NCI-H748 treated with DMSO at 0.1 percent for 48 hours (cell line): ENCODE measurements at regions not wholly inside any gene's neighbourhood (a gene's known extent, or its start where the extent isn't known, plus 50 kb on each side); places are given as distances from the start of the nearest gene placed in this dataset.
"Not testable (repeated sequence)": the region's sequence is repeated elsewhere in the genome, so short reads cannot be mapped to it uniquely, and the experiment has no call there.

Experiments used
- DNase-seq: peaks from one replicate; lab custom pipeline; 2025; lab: John Stamatoyannopoulos, UW

- no peak for DNase-seq
These were observed 255.4 kb upstream of the IRF2BP2 start for GRCh38 chr1:234865171-234866006.

GRCh38 chr1:234864116-234864515 is 254.1 kb upstream of the IRF2BP2 start:
- no peak for DNase-seq

GRCh38 chr1:234863551-234863971 is 253.6 kb upstream of the IRF2BP2 start:
- no peak for DNase-seq

- no peak for DNase-seq
These were observed 253.1 kb upstream of the IRF2BP2 start for GRCh38 chr1:234862944-234863515.

GRCh38 chr1:234862360-234862943 is 252.5 kb upstream of the IRF2BP2 start:
- no peak for DNase-seq

- no peak for DNase-seq
These were observed 251.8 kb upstream of the IRF2BP2 start for GRCh38 chr1:234861761-234862160.

- DNase-seq, result no peak
These were observed 251.1 kb upstream of the IRF2BP2 start for GRCh38 chr1:234861024-234861620.

- no peak for DNase-seq
These were observed 248.7 kb upstream of the IRF2BP2 start for GRCh38 chr1:234858722-234859121.

GRCh38 chr1:234856845-234857245 is 246.9 kb upstream of the IRF2BP2 start:
- DNase-seq, result no peak

GRCh38 chr1:234855851-234856250 is 245.9 kb upstream of the IRF2BP2 start:
- DNase-seq, result no peak

GRCh38 chr1:234854645-234855039 is 244.7 kb upstream of the IRF2BP2 start:
- DNase-seq, result no peak

- no peak for DNase-seq
These were observed 244.1 kb upstream of the IRF2BP2 start for GRCh38 chr1:234853906-234854644.

- DNase-seq, result no peak
These were observed 242.7 kb upstream of the IRF2BP2 start for GRCh38 chr1:234852659-234853058.

GRCh38 chr1:234851450-234852438 is 241.8 kb upstream of the IRF2BP2 start:
- DNase-seq, result no peak

GRCh38 chr1:234849832-234850231 is 239.9 kb upstream of the IRF2BP2 start:
- peak; percentile 10 for DNase-seq

- DNase-seq, result no peak
These were observed 239.1 kb upstream of the IRF2BP2 start for GRCh38 chr1:234848972-234849649.

- DNase-seq, result not testable (repeated sequence)
These were observed 236.8 kb upstream of the IRF2BP2 start for GRCh38 chr1:234846813-234847212.

- no peak for DNase-seq
These were observed 235.9 kb upstream of the IRF2BP2 start for GRCh38 chr1:234845836-234846235.

GRCh38 chr1:234845097-234845660 is 235.2 kb upstream of the IRF2BP2 start:
- DNase-seq, result no peak

- DNase-seq, result no peak
These were observed 234.6 kb upstream of the IRF2BP2 start for GRCh38 chr1:234844479-234845031.
